ENCODE measurements at regions not wholly inside any gene's neighbourhood (a gene's known extent, or its start where the extent isn't known, plus 50 kb on each side); places are given as distances from the start of the nearest gene placed in this dataset.

DNA sequence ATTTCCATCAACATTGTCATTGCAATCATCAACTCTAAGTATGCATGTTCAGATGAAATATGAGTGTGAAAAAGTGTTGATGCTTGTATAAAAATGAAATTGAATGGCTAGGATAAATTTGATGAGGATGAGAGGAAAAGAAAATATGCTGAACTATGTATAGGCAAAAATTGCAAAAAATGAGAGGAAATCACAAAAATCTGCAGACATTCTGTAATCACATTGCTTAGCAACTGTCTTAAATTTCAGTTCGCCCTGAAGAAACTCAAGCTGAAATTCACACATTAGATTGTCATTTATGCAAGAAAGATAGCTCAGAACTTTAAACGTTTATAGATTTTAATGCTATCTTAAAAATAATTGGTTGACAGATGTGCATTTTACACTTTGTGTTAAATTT is 1098.8 kb upstream of the IGFBP7 start:
- peaks cover 19 to 22% of the 10 kb centered on the region in 2 experiments for H3K4me1 Mint-ChIP-seq
- Histone ChIP-seq H3K4ac (ENCODE audit: low read depth, low read length) (no peak overlapping the region), H3K27ac (ENCODE audit: insufficient read length, low read depth, low read length) (no peak overlapping the region), H2BK120ac (ENCODE audit: low read depth, low read length, poor library complexity, severe bottlenecking) (no peak overlapping the region), H3K27me3 (ENCODE audit: insufficient read depth, low read length) (no peaks in the 10 kb centered on the region), H2BK5ac (ENCODE audit: insufficient read length, low read length) (no peak overlapping the region), H4K20me1 (ENCODE audit: control insufficient read depth, insufficient read depth, insufficient read length) (no peaks in the 10 kb centered on the region), H3K4me2 (ENCODE audit: insufficient read depth, insufficient read length, low read length) (no peak overlapping the region), H2BK15ac (ENCODE audit: low read depth, low read length) (no peak overlapping the region), H4K91ac (ENCODE audit: insufficient read length, low read depth, low read length) (no peak overlapping the region), H3K79me1 (ENCODE audit: insufficient read depth, low read depth, low read length, poor library complexity, severe bottlenecking) (no peaks in the 10 kb centered on the region), H4K5ac (ENCODE audit: insufficient read length, low read depth, low read length) (no peak overlapping the region), H2AFZ (ENCODE audit: low read length) (no peak overlapping the region), H3K9me3 (ENCODE audit: control insufficient read depth, low read depth, low read length) (no peaks in the 10 kb centered on the region), H3K4me1 (ENCODE audit: insufficient read depth, low read length) (peaks cover 4% of the 10 kb centered on the region; the same call in 1 of the 2 replicates), H3K56ac (ENCODE audit: insufficient read length, low read depth, low read length) (no peak overlapping the region), H3T11ph (ENCODE audit: low read length) (no peak overlapping the region), H2AK5ac (ENCODE audit: insufficient read length, low read length) (no peak overlapping the region), H2BK12ac (ENCODE audit: insufficient read length, low read depth, low read length) (no peak overlapping the region), H3K79me2 (ENCODE audit: insufficient read depth, low read length) (no peaks in the 10 kb centered on the region), H3K23ac (ENCODE audit: insufficient read length, low read depth, low read length) (no peak overlapping the region), H3K9ac (ENCODE audit: extremely low read depth, insufficient read length, low read length) (no peak overlapping the region), H3K18ac (ENCODE audit: insufficient read length, low read depth, low read length) (no peak overlapping the region), H3K23me2 (ENCODE audit: insufficient read length, low read depth, low read length, poor library complexity, severe bottlenecking) (no peaks in the 10 kb centered on the region), H4K8ac (replicated peaks; ENCODE audit: insufficient read length, low read depth, low read length) (no peak overlapping the region), H3K14ac (ENCODE audit: insufficient read depth, low read length) (no peak overlapping the region), H2BK20ac (ENCODE audit: low read depth, low read length, poor library complexity, severe bottlenecking) (no peak overlapping the region)
- no peak overlapping the region for H3K27ac Mint-ChIP-seq
- no peak overlapping the region for H3K4me3 Mint-ChIP-seq
- DNase-seq = no peak
- TF ChIP-seq, protein P1, sequence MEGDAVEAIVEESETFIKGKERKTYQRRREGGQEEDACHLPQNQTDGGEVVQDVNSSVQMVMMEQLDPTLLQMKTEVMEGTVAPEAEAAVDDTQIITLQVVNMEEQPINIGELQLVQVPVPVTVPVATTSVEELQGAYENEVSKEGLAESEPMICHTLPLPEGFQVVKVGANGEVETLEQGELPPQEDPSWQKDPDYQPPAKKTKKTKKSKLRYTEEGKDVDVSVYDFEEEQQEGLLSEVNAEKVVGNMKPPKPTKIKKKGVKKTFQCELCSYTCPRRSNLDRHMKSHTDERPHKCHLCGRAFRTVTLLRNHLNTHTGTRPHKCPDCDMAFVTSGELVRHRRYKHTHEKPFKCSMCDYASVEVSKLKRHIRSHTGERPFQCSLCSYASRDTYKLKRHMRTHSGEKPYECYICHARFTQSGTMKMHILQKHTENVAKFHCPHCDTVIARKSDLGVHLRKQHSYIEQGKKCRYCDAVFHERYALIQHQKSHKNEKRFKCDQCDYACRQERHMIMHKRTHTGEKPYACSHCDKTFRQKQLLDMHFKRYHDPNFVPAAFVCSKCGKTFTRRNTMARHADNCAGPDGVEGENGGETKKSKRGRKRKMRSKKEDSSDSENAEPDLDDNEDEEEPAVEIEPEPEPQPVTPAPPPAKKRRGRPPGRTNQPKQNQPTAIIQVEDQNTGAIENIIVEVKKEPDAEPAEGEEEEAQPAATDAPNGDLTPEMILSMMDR (conservative IDR thresholded peaks at IDR 0.05) = no peak
- no peaks in the 10 kb centered on the region for H3K27me3 Mint-ChIP-seq (ENCODE audit: low read depth)
- peaks cover 0 to 2% (median 0%) of the 10 kb centered on the region in 3 experiments; a peak in 2 of 7 replicates for H3K36me3 Mint-ChIP-seq (ENCODE audit: insufficient read depth in 1 of 3, low read depth in 3 of 3)
- H3K9me3 Mint-ChIP-seq = no peaks in the 10 kb centered on the region
- WGBS (ENCODE audit: extremely low coverage, insufficient read length, low lambda C conversion rate) = no CpG with 5 or more reads among the region's 2 CpGs
